ENCODE measurements at regions not wholly inside any gene's neighbourhood (a gene's known extent, or its start where the extent isn't known, plus 50 kb on each side); places are given as distances from the start of the nearest gene placed in this dataset.

- H2AFZ ChIP-seq, result no peak overlapping the region
- no peak overlapping the region for H3K27ac Mint-ChIP-seq
- peaks cover 16% of the 10 kb centered on the region for H3K9me3 Mint-ChIP-seq
- H3K36me3 Mint-ChIP-seq (ENCODE audit: low read depth), result peaks cover 14% of the 10 kb centered on the region
- TF ChIP-seq ZNF331 (CRISPR knock-in tag; IDR thresholded peaks at IDR 0.05; ENCODE audit: low read depth) (no peak), CREB1 (CRISPR knock-in tag; IDR thresholded peaks at IDR 0.05; ENCODE audit: low read depth) (no peak), ZNF462 (CRISPR knock-in tag; IDR thresholded peaks at IDR 0.05) (no peak), POLR2AphosphoS5 (IDR thresholded peaks at IDR 0.05; ENCODE audit: low read depth) (no peak), ETS1 (IDR thresholded peaks at IDR 0.05) (no peak), STAT1 (IDR thresholded peaks at IDR 0.05; ENCODE audit: unreplicated experiment) (no peak), JUNB (IDR thresholded peaks at IDR 0.05; ENCODE audit: unreplicated experiment) (no peak), EZH2phosphoT487 (IDR thresholded peaks at IDR 0.05; ENCODE audit: unreplicated experiment) (no peak), NANOG (IDR thresholded peaks at IDR 0.05; ENCODE audit: borderline replicate concordance) (no peak), ZNF114 (CRISPR knock-in tag; IDR thresholded peaks at IDR 0.05) (no peak), EZH2 (IDR thresholded peaks at IDR 0.05; ENCODE audit: low read depth, unreplicated experiment) (no peak)
- TF ChIP-seq, protein P1, sequence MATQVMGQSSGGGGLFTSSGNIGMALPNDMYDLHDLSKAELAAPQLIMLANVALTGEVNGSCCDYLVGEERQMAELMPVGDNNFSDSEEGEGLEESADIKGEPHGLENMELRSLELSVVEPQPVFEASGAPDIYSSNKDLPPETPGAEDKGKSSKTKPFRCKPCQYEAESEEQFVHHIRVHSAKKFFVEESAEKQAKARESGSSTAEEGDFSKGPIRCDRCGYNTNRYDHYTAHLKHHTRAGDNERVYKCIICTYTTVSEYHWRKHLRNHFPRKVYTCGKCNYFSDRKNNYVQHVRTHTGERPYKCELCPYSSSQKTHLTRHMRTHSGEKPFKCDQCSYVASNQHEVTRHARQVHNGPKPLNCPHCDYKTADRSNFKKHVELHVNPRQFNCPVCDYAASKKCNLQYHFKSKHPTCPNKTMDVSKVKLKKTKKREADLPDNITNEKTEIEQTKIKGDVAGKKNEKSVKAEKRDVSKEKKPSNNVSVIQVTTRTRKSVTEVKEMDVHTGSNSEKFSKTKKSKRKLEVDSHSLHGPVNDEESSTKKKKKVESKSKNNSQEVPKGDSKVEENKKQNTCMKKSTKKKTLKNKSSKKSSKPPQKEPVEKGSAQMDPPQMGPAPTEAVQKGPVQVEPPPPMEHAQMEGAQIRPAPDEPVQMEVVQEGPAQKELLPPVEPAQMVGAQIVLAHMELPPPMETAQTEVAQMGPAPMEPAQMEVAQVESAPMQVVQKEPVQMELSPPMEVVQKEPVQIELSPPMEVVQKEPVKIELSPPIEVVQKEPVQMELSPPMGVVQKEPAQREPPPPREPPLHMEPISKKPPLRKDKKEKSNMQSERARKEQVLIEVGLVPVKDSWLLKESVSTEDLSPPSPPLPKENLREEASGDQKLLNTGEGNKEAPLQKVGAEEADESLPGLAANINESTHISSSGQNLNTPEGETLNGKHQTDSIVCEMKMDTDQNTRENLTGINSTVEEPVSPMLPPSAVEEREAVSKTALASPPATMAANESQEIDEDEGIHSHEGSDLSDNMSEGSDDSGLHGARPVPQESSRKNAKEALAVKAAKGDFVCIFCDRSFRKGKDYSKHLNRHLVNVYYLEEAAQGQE (IDR thresholded peaks at IDR 0.05; ENCODE audit: unreplicated experiment), result no peak
- TF ChIP-seq, protein P2, sequence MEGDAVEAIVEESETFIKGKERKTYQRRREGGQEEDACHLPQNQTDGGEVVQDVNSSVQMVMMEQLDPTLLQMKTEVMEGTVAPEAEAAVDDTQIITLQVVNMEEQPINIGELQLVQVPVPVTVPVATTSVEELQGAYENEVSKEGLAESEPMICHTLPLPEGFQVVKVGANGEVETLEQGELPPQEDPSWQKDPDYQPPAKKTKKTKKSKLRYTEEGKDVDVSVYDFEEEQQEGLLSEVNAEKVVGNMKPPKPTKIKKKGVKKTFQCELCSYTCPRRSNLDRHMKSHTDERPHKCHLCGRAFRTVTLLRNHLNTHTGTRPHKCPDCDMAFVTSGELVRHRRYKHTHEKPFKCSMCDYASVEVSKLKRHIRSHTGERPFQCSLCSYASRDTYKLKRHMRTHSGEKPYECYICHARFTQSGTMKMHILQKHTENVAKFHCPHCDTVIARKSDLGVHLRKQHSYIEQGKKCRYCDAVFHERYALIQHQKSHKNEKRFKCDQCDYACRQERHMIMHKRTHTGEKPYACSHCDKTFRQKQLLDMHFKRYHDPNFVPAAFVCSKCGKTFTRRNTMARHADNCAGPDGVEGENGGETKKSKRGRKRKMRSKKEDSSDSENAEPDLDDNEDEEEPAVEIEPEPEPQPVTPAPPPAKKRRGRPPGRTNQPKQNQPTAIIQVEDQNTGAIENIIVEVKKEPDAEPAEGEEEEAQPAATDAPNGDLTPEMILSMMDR (conservative IDR thresholded peaks at IDR 0.05; ENCODE audit: low read depth in 2 of 2), result no peak
- ATAC-seq (no peak), DNase-seq (ENCODE audit: low spot score) (no peak)
- no peak overlapping the region for H3K4me2 ChIP-seq
- no peaks in the 10 kb centered on the region for H3K79me2 ChIP-seq (replicated peaks; ENCODE audit: insufficient read depth)
- no peaks in the 10 kb centered on the region; the same call in 1 of the 2 replicates for H3K36me3 ChIP-seq (ENCODE audit: insufficient read depth)
- no peak overlapping the region for H3K27ac ChIP-seq (ENCODE audit: low read depth)
- H3K4me1 Mint-ChIP-seq, result no peaks in the 10 kb centered on the region
- H3F3A ChIP-seq (replicated peaks; ENCODE audit: low read depth), result no peaks in the 10 kb centered on the region
- no peaks in the 10 kb centered on the region for H3K27me3 Mint-ChIP-seq (ENCODE audit: insufficient read depth, low read depth, poor library complexity)
- no peaks in the 10 kb centered on the region for H4K20me1 ChIP-seq (replicated peaks; ENCODE audit: insufficient read depth)
- H3K9me2 ChIP-seq (ENCODE audit: insufficient read depth), result 0 out of 2 replicates have a peak, but pooled peaks cover 9% of the 10 kb centered on the region
- no peaks in the 10 kb centered on the region for H3K27me3 ChIP-seq (ENCODE audit: insufficient read depth)
- H3K4me3 ChIP-seq, result no peak overlapping the region
- H3K4me3 Mint-ChIP-seq, result no peak overlapping the region
- H3K4me1 ChIP-seq (ENCODE audit: insufficient read depth), result no peaks in the 10 kb centered on the region
Measured at GRCh38 chr13:65275838-65276630, 1954.1 kb downstream of the PCDH9 start.

Data from GM23338 (cell line).